ENCODE measurements at regions not wholly inside any gene's neighbourhood (a gene's known extent, or its start where the extent isn't known, plus 50 kb on each side); places are given as distances from the start of the nearest gene placed in this dataset.
"Not testable (repeated sequence)": the region's sequence is repeated elsewhere in the genome, so short reads cannot be mapped to it uniquely, and the experiment has no call there.

GRCh38 chr7:119256001-119256400 is 1017.0 kb upstream of the KCND2 start:
- Histone ChIP-seq H3K4me3 (no peak overlapping the region), H3K27ac (no peak overlapping the region), H3K4me1 (no peaks in the 10 kb centered on the region), H3K9me3 (no peaks in the 10 kb centered on the region), H3K27me3 (no peaks in the 10 kb centered on the region), H3K36me3 (no peaks in the 10 kb centered on the region)
- intact Hi-C loops (cut with DNase I; ENCODE audit: low total_unique reads), result no loop called here
- TF ChIP-seq POLR2A (IDR thresholded peaks at IDR 0.05), result no peak
- no peak for TF ChIP-seq CTCF (IDR thresholded peaks at IDR 0.05)
- DNase-seq, result no peak

- Histone ChIP-seq H3K9me3 (no peaks in the 10 kb centered on the region), H3K27me3 (no peaks in the 10 kb centered on the region), H3K4me3 (no peak overlapping the region), H3K36me3 (no peaks in the 10 kb centered on the region), H3K27ac (no peak overlapping the region), H3K4me1 (no peaks in the 10 kb centered on the region)
- TF ChIP-seq POLR2A (IDR thresholded peaks at IDR 0.05), result no peak
- no peak for TF ChIP-seq CTCF (IDR thresholded peaks at IDR 0.05)
- intact Hi-C loops (cut with DNase I; ENCODE audit: low total_unique reads), result no loop called here
- DNase-seq, result no peak
These were observed 1016.4 kb upstream of the KCND2 start for GRCh38 chr7:119256446-119257131.

GRCh38 chr7:119266790-119267189 is 1006.2 kb upstream of the KCND2 start:
- H3K27me3 ChIP-seq; DNase-seq; H3K27ac ChIP-seq; H3K4me1 ChIP-seq; intact Hi-C loops (cut with DNase I; ENCODE audit: low total_unique reads); H3K36me3 ChIP-seq; H3K9me3 ChIP-seq; H3K4me3 ChIP-seq: not testable (repeated sequence)

GRCh38 chr7:119270045-119270464 is 1002.9 kb upstream of the KCND2 start:
- Histone ChIP-seq H3K4me3 (no peak overlapping the region), H3K9me3 (no peaks in the 10 kb centered on the region), H3K4me1 (no peaks in the 10 kb centered on the region), H3K27ac (no peak overlapping the region), H3K27me3 (no peaks in the 10 kb centered on the region), H3K36me3 (no peaks in the 10 kb centered on the region)
- intact Hi-C loops (cut with DNase I; ENCODE audit: low total_unique reads), result no loop called here
- peak; percentile 22 to 43 for DNase-seq
- TF ChIP-seq CTCF (IDR thresholded peaks at IDR 0.05), result peak; percentile 49 to 73 (median 53)
- no peak for TF ChIP-seq POLR2A (IDR thresholded peaks at IDR 0.05)

GRCh38 chr7:119270644-119271043 is 1002.3 kb upstream of the KCND2 start:
- no peaks in the 10 kb centered on the region for H3K4me1 ChIP-seq
- H3K36me3 ChIP-seq, result no peaks in the 10 kb centered on the region
- H3K27me3 ChIP-seq, result no peaks in the 10 kb centered on the region
- H3K9me3 ChIP-seq, result no peaks in the 10 kb centered on the region
- no peak for DNase-seq
- H3K27ac ChIP-seq, result no peak overlapping the region
- TF ChIP-seq POLR2A (IDR thresholded peaks at IDR 0.05) (no peak), CTCF (IDR thresholded peaks at IDR 0.05) (no peak)
- intact Hi-C loops (cut with DNase I; ENCODE audit: low total_unique reads), result no loop called here
- H3K4me3 ChIP-seq, result no peak overlapping the region
